ENCODE measurements at regions not wholly inside any gene's neighbourhood (a gene's known extent, or its start where the extent isn't known, plus 50 kb on each side); places are given as distances from the start of the nearest gene placed in this dataset.

- no peak for DNase-seq (ENCODE audit: low read depth in 1 of 2, low spot score in 1 of 2)
- TF ChIP-seq GABPA (IDR thresholded peaks at IDR 0.05; ENCODE audit: low read depth) (no peak), CTCF (IDR thresholded peaks at IDR 0.05; ENCODE audit: insufficient read depth, low read length) (no peak)
- Histone ChIP-seq H3K27me3 (ENCODE audit: insufficient read depth, poor library complexity, severe bottlenecking) (no peaks in the 10 kb centered on the region), H3K27ac (replicated peaks) (no peak overlapping the region), H3K4me3 (replicated peaks; ENCODE audit: insufficient read depth, low read length) (no peak overlapping the region)
Observed at GRCh38 chr2:38427054-38427453, 50.0 kb upstream of the ATL2 start.
